Esophagus mucosa (tissue), 1 donor: ENCODE measurements at regions not wholly inside any gene's neighbourhood (a gene's known extent, or its start where the extent isn't known, plus 50 kb on each side); places are given as distances from the start of the nearest gene placed in this dataset.

ENCODE experiments used
- ATAC-seq: fragments of 200-7000 bp; cut with Tn5 transposase; one replicate; pipeline ENCODE4 v1.9.1; 2020
- donor health status: DM: yes; HTN: yes; CAD: no.

DNA sequence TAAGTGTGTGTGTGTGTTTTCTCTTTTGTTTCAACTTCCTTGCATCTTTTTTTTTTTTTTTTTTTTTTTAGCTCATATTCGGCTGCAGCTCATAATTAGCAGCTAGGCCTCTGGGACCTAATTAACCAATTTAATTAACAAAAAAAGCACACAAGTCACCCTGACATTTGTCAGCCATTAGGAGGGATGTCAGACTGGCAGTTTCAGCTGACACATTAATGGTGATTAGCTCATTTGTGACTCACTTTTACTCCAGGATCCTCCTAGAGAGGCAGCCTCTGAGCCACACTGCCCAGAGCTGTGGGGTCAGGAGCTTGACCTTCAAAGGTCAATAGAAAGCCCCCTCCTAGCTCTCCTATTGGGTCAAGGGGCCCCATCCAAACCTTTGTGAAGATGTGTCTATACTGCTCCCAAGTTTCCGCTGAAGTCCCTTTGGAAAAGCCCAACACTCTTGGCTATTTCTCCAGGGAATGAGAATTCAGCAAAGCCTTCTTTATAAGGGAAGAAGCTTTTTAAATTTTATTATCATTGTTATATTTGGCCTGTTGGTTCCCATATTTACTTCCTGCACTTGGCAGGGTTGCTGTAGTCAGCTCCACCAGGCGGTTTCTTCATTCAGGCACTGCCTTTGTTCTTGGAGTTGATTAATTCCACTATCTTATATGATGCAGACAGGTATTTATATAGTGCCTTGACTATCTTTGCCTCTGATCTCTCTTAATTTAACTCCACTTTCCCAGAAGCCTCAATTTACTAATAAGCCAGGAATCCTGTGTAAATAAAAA is 109.5 kb upstream of the HABP2 start:
- ATAC-seq = no peak

DNA sequence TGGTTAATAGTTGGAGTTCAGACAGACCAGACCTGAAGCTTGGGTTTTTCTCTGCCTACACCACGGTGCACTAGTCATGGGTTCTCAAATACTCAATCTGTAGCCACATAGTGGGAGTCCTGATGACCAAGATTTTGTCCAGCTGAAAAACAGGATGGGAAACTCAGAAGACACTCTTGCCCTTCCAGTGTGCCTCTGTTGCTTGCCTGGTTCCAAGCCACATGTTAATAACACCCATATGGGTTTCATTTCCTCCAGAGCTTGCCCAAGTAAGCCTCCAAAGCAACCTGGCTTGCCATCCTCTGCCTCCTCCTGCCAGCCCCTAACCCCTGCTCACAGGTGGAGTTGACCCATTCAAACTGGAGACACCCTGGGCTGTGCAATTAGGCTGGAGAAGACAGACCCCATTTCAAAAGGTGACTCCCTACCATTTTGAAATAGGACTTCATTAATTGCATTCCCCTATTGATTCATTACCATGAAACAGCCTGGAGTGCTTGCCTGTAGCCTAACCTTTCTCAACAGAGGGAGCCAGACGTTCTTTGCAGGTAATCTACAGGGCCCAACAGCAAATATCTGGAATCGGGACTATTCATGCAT is 108.0 kb upstream of the HABP2 start:
- no peak for ATAC-seq

DNA sequence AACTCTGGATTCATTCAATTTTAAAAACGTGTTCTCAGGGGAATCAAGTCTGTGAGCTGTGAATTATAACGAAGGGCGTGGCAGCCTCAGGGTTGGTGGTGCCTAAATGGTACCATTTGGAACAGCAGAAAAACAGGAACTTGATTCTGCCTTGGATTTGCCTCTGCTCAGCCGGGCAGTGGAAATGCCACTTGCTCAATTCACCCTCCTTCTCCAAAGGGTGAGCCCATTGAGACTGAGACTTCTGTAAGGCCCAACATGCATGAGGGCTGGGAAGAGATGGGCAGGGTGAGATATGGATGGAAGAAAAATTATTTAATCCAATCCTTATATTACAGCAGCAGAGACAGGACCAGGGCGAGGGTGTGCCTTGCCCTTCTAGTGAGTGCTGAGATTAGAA is 107.1 kb upstream of the HABP2 start:
- no peak for ATAC-seq

DNA sequence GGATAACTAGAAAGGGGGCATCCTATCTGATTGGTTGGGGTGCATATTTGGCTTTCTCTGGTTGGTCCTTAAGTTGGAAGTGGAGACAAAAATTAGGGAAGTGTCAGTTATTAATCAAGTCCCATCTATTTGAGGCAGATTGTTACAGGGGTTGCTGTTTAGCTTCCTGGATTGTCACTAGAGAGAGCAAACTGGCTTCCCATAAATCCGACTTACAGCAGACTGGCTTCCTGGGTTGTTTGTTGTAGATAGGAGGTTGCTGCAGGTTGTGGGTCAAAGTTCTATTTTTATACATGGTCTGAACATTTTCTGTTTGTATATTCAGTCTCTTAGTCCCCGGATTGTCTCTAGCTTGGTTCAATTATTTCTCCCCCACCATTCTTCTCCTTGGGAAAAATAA is 106.1 kb upstream of the HABP2 start:
- ATAC-seq = no peak

DNA sequence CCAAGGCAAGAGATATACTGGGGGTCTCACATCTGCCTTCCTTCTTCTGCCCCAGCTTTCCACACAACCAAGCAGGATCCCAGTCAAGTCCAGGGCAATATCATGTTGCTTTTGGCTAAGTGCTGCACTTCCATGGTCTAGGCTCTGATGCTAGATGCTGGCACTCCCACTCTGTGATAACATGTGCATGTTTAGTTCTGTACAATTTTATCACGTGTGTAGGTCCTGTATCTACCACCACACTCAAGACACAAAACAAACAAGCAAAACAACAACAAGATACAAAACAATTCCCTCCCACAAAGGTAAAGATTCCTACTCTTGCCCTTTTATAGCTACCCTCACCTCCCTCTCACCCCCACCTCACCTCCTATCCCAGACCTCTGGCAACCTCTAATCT is 105.6 kb upstream of the HABP2 start:
- no peak for ATAC-seq

DNA sequence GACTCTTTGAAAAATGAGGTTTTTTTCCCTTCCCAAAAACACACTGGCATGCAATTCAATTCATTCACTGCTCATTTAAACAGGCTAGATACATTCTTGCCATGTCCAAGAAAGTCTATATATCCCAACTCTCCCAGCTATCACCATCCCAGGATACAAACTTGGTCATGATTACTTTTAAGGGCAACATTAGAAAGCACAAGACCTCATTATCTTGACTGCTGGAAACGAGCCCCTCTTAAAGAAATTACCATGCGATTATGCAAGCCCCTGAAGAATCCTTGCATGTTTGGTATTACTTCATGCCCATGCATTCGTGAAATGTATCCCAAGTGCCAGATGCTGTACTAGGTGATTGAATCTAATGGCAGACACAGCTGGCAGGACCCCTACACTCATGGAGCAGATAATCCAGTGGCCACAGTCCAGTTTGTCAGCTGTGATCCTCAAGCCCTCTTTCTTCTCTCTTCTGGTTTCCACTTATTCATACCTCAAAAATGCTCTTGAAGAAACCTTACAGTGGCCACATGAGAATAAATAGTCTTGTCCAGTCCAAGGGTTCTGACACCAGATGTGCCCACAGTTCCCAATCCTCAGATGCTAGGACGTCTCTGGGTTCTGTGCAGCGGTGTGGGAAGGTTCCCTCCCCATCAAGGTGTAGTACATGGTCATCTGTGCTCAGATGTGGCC is 103.7 kb upstream of the HABP2 start:
- ATAC-seq = no peak

DNA sequence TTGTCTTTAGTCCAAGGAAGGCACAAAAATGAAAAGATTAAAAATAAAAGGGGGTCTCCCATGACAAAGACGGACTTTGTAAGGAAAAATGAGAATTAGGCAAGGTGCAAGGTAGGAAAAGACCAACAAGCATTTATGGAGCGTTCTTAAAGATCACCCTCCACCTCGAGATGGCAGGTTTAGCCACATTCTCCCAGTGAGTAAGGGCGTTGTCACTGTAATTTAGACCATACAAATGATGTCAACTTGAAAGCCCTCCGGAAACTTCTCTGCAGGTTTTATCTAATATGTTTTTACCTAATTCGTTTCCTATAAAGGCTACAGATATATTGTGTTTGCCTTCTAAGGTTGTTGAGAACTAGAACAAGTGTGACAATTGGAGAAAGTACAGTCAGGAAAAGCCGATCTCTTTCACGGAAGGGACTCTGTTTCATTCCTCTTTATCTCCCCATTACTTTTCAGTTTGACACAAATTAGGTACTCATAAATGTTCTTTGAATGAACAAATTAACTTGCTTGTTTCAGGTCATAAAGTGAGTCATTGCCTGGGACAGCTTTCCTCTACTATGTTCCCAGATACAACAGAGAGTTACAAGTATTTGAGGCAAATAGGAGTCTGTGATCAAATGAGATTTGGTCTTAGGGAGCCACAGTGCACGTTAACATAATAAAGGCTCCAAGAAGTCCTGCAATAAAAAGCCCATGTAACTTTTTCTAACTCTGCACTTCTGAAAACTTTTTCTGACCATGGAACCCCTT is 102.6 kb upstream of the HABP2 start:
- no peak for ATAC-seq

DNA sequence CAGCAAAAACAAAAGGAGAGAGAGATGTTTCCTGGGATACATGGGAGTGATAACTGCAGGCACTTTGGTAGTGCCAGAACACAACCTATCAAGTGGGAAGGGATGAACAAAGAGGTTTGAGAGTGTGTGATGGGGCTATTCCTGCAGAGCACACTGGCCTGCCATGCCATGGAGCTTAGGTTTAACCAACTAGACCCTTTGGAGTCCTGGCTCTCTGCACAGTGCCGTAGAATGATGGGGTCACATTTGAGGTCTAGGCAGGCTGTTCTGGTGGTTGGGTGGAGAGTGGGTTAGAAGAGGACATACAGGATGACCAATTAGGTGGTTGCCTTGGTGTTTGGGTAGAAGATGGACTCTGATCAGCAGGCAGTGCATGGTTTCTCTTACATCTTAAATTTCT is 101.9 kb upstream of the HABP2 start:
- no peak for ATAC-seq

DNA sequence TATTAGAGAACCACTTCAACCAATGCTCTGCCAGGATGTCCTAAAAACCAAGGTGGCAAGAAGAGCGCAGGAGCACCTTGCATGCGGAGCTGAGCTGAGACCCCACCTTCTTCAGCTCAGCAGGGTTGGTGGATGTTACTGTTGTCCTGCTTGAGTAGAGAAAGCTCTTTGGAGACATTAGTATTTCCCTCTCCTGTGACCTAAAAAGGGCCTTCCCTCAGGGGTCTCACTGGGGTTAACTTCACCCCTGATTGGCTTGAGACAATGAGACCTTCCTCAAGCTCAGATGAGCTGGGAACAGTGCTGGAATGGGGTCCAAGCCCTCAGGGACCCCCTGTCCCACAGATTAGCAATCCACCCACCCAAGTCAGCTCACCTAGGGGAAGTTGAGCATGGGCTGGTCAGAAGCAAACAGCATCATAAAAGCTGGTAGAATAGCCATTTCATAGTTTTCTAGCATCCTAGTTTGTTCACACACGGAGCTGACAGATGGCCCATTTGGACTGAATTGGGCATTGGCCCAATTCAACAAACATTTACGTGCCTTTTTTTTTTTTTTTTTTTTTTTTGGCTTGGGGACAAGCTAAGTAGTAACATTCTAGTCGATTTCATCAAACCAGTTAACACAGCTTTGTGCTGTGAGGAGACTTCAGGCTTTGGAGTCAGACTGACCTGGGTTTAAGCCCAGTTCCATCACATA is 100.6 kb upstream of the HABP2 start:
- no peak for ATAC-seq

DNA sequence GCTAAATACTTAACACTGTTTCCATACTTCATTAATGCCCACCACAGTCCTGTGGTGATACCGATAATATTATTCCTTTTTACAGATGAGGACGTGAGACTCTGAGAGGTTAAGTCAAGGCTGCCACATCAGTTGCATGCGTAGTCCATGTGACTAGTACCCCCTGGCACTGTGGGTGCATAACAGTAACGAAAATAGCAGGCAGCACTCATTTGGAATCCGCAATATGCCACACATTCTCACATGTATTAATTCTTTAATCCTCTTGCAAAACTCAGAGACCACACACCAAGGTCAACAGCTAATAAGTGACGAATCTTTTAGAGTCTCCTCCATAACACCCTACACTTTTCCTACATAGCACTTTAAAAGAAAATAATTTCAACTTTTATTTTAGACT is 99.5 kb upstream of the HABP2 start:
- ATAC-seq = no peak

DNA sequence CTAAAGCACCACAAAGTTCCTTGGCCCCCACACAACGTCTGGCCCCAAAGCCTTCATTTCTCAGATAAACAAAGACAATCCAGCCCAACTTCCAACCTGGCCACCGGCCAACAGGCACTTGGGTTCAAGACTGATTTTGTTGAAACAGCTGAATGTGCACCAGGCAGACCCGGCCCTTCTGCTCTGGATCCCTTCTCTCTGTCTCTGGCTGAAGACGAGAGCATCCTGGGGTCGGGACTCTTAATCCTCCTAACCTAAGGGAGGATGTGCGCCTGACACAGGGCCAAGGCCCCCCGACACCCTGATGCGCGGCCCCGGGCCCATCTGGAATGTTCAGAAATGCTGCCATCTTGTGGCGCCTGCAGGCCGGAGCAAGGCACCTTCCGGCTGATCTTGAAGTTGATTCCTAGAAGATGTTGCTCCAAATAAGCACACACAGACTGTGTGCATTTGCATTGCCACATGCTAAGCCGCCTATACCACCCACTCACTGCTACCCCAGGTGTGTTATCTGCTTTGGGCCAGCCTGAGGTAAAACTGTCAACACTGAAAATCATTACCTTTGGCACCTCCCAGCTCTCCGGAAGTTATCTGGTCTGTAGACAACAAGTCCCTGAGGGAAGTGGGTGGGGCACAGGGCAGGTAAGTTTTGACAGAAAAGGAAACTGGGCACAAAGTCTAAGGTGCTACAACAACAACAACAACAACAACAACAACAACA is 98.4 kb upstream of the HABP2 start:
- ATAC-seq = peak; percentile 28

DNA sequence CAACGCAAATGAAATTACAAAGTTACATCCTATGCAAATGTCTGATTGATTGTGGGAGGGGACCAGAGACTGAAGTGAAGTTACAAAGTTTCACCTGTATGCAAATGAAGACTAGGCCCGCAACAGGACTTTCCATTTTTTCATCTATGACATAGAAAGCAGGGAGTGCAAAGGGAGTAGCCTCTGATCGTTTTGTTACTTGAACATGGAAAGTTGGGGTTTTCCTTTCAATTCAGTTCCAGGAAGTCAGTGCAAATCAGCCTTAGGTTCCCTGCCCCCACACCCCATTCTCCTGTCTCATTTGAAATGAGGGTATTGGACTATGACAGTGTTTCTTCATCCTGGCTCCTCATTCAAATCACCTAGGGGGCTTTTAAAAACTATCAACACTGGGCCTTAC is 96.9 kb upstream of the HABP2 start:
- no peak for ATAC-seq

DNA sequence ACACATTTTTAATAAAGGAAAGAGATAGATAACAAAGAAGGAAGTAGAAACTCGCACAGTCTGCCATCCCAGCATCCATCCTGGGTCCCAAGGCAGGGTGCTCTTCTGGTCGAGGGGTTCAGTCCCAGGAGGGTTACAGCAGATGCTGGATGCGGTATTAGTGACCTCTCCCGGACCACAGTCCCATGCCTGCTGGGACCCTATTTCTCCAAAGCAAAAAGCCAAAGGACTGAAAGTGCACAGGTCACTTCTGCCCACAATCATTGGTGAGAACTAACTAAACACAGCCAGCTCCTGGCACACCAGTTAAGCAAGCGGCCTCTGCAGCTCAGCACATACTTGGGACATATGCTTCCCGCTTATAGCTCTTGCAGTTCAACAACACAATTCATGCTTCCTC is 96.1 kb upstream of the HABP2 start:
- no peak for ATAC-seq

DNA sequence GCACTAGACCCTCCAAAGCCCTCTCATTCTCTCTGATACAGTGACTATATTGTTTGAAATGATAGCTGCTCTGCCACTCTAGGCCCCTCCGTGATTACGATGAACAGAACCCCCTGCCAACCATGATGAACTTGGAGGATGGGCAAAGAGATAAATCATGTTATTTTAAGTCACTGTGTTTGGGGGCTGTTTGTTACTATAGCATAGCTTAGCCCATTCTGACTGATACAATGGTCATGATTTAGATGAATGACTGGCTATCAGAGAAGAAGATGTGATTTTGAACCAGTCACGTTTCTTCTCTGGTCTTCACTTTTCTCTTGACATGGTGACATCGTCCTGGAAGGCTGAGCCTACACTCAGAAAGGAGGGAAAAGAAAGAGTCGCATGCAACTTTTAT is 95.4 kb upstream of the HABP2 start:
- no peak for ATAC-seq

DNA sequence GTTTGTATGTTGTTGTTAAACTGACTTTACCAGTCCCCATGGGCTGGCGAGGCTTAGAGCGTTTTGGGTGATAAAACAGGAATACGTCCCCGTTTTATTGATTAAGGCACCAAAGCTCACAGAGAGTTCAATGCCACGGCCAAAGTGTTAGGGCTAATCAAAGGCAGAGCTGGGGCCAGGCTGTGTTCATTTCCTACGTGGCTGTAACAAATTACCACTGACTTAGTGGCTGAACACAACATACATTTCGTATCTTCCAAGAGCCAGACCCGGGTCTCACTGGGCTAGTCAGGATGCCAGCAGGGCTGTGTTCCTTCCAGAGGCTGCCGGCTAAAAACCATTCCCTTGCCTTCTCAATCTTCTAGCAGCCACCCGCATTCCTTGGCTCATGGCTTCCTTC is 94.4 kb upstream of the HABP2 start:
- no peak for ATAC-seq

DNA sequence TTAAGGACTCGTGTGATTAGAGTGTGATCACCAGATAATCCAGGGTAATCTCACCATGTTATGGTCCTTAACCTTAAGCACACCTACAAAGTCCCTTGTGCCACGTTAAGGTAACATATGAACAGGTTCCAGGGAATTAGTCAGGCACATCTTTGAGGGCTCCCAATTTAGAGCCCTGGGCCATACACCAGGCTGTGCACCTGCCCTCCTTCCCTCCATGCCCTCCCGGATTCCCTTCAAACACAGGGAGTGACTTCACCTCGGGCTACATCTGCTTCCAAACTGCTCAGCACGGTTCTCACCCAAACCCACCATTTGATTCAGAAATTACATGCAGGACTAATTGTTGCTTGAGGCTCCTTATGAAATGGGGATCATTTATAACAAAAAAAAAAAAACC is 93.9 kb upstream of the HABP2 start:
- no peak for ATAC-seq

DNA sequence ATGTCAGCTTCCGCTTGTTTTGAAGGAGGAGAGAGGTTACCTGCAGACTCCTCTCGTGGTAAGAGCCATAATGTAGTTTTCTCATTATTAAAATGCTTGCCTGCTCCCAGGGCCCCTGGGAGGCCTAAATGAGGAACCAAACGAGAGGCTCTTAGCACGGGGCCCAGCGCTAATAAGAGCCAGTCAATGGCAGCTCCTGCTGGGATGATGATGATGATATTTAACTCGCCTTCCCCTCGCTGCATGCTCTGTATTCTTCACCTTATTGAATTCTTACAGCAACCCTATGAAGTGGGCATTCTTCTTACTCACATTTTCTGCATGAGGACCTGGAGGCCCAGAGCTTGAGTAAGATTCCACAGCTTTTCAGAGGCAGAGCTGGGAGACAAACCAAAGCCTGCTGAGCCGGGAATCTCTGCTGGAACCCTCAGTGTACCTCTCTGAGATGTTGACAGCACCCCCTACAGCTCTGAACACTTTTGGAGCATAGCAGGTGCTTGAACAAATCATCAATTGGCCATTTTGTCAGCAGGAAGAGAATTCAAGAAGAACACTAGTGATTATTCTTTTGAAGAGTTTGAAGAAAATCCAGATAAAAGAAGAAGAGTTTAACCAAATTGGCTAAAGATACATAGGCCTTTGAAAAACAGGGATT is 93.1 kb upstream of the HABP2 start:
- no peak for ATAC-seq

DNA sequence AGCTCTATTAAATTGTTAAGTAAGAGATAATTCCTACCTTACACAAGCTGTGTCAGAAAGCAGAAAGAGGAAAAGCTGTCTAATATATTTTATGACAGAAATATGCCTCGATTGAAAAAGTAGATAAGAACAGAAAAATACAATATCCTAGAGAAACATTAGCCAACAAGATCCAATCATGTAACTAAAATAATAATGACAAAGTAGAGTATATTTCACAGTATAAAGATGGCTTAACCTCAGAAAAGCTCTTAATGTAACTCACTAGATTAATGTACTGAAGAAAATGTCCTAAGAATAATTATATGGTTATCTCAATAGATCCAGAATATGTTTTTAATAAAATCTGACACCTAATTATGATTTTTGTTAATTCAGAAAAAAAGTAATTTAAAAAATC is 89.8 kb upstream of the HABP2 start:
- ATAC-seq = no peak

DNA sequence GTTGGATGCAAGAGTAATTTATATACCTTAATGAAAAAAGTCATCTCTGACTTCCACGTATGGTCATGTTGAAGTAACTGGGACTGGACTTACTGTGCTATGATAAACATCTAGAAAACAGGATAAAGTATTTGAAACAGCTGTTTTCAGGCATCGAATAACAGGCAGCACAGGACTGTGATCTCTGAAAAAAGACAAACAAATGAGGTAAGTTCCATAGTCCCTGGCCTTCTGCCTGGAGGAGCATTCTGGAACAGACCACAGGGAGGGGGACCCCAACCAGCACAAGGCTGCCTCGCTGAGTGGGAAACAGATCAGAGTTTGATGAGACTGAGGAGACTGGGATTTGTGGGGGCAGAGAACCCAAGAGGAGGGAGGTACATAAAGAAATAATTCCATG is 89.1 kb upstream of the HABP2 start:
- no peak for ATAC-seq

DNA sequence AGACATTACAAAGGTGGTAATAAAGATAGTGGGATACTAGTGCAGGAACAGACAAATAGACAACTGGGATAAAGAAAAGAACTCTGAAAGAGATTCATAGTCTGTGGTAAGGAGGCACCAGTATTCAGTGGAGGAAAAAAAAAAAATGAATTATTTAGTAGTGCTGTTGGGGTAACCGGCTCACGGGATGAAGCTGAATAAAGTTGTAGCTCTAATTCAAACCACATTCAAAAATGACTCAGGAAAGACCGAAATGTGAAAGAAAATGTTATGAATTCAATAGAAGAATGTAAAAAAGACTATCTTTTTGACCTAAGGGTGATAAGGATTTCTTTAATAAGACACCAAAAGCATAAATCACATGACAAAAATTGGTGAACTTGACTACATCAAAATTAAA is 83.1 kb upstream of the HABP2 start:
- no peak for ATAC-seq
